Loucy (cell line): ENCODE measurements at regions not wholly inside any gene's neighbourhood (a gene's known extent, or its start where the extent isn't known, plus 50 kb on each side); places are given as distances from the start of the nearest gene placed in this dataset.

Source experiments
- H2AFZ ChIP-seq: fragments of 200-600 bp; sonication (generic); 2 replicates; pipeline ENCODE4 v1.6.0; 2016; ENCODE audit warnings: antibody characterized with exemption, mild to moderate bottlenecking, low read length, moderate library complexity
- H3F3A ChIP-seq: fragments of 200-600 bp; 2 replicates; pipeline ENCODE4 v1.6.0; 2016; ENCODE audit warnings: antibody characterized with exemption, low read depth, mild to moderate bottlenecking
- H3K27me3 ChIP-seq: fragments of 200-600 bp; sonication (generic); 2 replicates; pipeline ENCODE4 v1.6.1; 2014; ENCODE audit warnings: low read length, mild to moderate bottlenecking; ENCODE audit not compliant: insufficient read depth, poor library complexity, severe bottlenecking
- H3K36me3 ChIP-seq: fragments of 200-600 bp; sonication (generic); 2 replicates; pipeline ENCODE4 v1.6.1; 2016; ENCODE audit warnings: low read length; ENCODE audit not compliant: insufficient read depth
- H3K4me1 ChIP-seq: fragments of 200-600 bp; sonication (generic); 2 replicates; pipeline ENCODE4 v1.5.1; 2014; ENCODE audit warnings: low read length, mild to moderate bottlenecking; ENCODE audit not compliant: insufficient read depth, poor library complexity, severe bottlenecking
- H3K4me2 ChIP-seq: fragments of 200-600 bp; sonication (generic); 2 replicates; pipeline ENCODE4 v1.6.0; 2014; ENCODE audit warnings: antibody characterized with exemption, low read length, low read depth, mild to moderate bottlenecking; ENCODE audit not compliant: poor library complexity, severe bottlenecking
- H3K4me3 ChIP-seq: fragments of 200-600 bp; sonication (generic); 2 replicates; pipeline ENCODE4 v1.5.1; 2014; ENCODE audit warnings: low read length, mild to moderate bottlenecking, mixed read lengths; ENCODE audit not compliant: poor library complexity, severe bottlenecking
- H3K79me2 ChIP-seq: fragments of 200-600 bp; sonication (generic); 2 replicates; pipeline ENCODE4 v1.6.1; 2014; ENCODE audit warnings: low read length; ENCODE audit not compliant: insufficient read depth
- H3K9ac ChIP-seq: fragments of 200-600 bp; sonication (generic); 2 replicates; pipeline ENCODE4 v1.6.0; 2014; ENCODE audit warnings: mild to moderate bottlenecking, low read depth, low read length, moderate library complexity; ENCODE audit not compliant: poor library complexity, severe bottlenecking
- H3K9me2 ChIP-seq: fragments of 200-600 bp; sonication (generic); replicated peaks from 2 replicates; pipeline ENCODE4 v1.6.1; 2016; ENCODE audit warnings: low read depth, low read length, mixed read lengths
- H3K9me3 ChIP-seq: fragments of 200-600 bp; sonication (generic); 2 replicates; pipeline ENCODE4 v1.6.1; 2014; ENCODE audit warnings: mild to moderate bottlenecking, antibody characterized with exemption, low read length, low read depth; ENCODE audit not compliant: insufficient read depth
- H4K20me1 ChIP-seq: fragments of 200-600 bp; sonication (generic); 2 replicates; pipeline ENCODE4 v1.6.0; 2014; ENCODE audit warnings: antibody characterized with exemption, low read length, mild to moderate bottlenecking; ENCODE audit not compliant: insufficient read depth, poor library complexity, severe bottlenecking
- EZH2phosphoT487 ChIP-seq: fragments of 200-600 bp; IDR thresholded peaks from 2 replicates; pipeline ENCODE4 v1.6.1; 2018; ENCODE audit warnings: antibody characterized with exemption, mild to moderate bottlenecking, moderate library complexity, borderline replicate concordance
- TF ChIP-seq, protein P1 (sequence below): fragments of 200-600 bp; sonication (generic); conservative IDR thresholded peaks from 2 replicates; pipeline ENCODE4 v1.5.1; 2014; ENCODE audit warnings: mild to moderate bottlenecking, antibody characterized with exemption, low read length

DNA sequence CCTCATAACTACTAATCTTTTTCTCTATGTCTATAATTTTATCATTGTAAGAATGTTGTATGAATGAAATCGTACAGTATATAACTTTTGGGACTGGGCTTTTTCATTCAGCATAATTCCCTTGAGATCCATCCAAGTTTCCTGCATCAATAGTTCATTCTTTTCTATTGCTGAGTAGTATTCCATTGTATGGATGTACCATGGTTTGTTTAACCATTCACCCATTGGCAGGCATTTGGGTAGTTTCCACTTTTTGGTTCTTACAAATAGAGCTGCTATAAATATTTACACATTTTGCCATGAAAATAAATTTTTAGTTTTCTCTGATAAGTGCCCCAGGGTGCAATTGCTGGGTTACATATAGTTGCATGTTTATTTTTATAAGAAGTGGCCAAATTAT is 659.8 kb downstream of the RAPGEF2 start:
- Histone ChIP-seq H3K9me2 (no peaks in the 10 kb centered on the region), H3K4me3 (no peak overlapping the region), H3K36me3 (no peaks in the 10 kb centered on the region), H3K4me2 (no peak overlapping the region), H4K20me1 (no peaks in the 10 kb centered on the region), H3K9me3 (no peaks in the 10 kb centered on the region), H3K4me1 (no peaks in the 10 kb centered on the region), H3K27me3 (no peaks in the 10 kb centered on the region), H3F3A (no peaks in the 10 kb centered on the region), H3K9ac (no peak overlapping the region), H2AFZ (no peak overlapping the region), H3K79me2 (no peaks in the 10 kb centered on the region)
- TF ChIP-seq EZH2phosphoT487: no peak
- TF ChIP-seq, protein P1, sequence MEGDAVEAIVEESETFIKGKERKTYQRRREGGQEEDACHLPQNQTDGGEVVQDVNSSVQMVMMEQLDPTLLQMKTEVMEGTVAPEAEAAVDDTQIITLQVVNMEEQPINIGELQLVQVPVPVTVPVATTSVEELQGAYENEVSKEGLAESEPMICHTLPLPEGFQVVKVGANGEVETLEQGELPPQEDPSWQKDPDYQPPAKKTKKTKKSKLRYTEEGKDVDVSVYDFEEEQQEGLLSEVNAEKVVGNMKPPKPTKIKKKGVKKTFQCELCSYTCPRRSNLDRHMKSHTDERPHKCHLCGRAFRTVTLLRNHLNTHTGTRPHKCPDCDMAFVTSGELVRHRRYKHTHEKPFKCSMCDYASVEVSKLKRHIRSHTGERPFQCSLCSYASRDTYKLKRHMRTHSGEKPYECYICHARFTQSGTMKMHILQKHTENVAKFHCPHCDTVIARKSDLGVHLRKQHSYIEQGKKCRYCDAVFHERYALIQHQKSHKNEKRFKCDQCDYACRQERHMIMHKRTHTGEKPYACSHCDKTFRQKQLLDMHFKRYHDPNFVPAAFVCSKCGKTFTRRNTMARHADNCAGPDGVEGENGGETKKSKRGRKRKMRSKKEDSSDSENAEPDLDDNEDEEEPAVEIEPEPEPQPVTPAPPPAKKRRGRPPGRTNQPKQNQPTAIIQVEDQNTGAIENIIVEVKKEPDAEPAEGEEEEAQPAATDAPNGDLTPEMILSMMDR: no peak

DNA sequence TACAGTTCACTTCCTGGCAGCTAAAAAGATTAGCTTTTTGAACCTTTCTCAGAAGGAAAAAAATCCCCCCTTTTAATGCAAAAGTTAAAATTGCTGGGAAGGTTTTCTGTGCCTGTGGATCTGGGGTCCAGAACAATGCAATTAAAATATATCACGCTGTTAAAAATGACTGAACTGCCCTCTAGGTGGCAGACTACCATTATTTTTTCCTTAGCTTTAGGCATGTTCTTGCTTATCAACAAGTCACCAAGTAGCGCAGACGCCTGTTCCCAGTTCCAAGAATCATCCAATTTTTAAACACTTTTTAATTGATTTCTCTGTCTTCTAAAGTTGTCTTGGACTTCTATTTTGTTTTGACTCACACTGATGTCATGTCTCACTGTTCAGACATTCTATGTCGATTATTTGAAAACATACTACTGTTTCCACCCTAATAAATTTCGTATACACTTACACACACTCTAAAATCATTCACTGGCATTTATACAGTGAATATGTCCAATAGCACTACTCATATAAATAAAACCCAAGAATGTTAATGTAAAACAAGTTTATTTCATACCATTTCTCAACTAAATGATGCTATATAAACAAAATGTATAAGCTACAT is 661.6 kb downstream of the RAPGEF2 start:
- Histone ChIP-seq H3F3A (no peaks in the 10 kb centered on the region), H3K79me2 (no peaks in the 10 kb centered on the region), H3K4me2 (no peak overlapping the region), H3K9ac (no peak overlapping the region), H4K20me1 (no peaks in the 10 kb centered on the region), H3K27me3 (no peaks in the 10 kb centered on the region), H3K9me2 (no peaks in the 10 kb centered on the region), H3K9me3 (no peaks in the 10 kb centered on the region), H2AFZ (0 out of 2 replicates have a peak overlapping the region, but pooled peaks have one; percentile 5), H3K36me3 (no peaks in the 10 kb centered on the region), H3K4me1 (no peaks in the 10 kb centered on the region), H3K4me3 (no peak overlapping the region)
- TF ChIP-seq EZH2phosphoT487: no peak
- TF ChIP-seq, protein P1: peak; percentile 72

- Histone ChIP-seq H3K27me3 (no peaks in the 10 kb centered on the region), H3K9me3 (no peaks in the 10 kb centered on the region), H3K4me2 (no peak overlapping the region), H3K36me3 (no peaks in the 10 kb centered on the region), H4K20me1 (no peaks in the 10 kb centered on the region), H3F3A (no peaks in the 10 kb centered on the region), H3K9ac (no peak overlapping the region), H3K4me3 (no peak overlapping the region), H3K9me2 (no peaks in the 10 kb centered on the region), H3K79me2 (no peaks in the 10 kb centered on the region), H3K4me1 (no peaks in the 10 kb centered on the region), H2AFZ (no peak overlapping the region)
- TF ChIP-seq, protein P1: no peak
- no peak for TF ChIP-seq EZH2phosphoT487
Observed at GRCh38 chr4:159765382-159765781, 662.5 kb downstream of the RAPGEF2 start.
